Stimulated activated naive CD4-positive, alpha-beta T cell (primary cell): ENCODE measurements at regions not wholly inside any gene's neighbourhood (a gene's known extent, or its start where the extent isn't known, plus 50 kb on each side); places are given as distances from the start of the nearest gene placed in this dataset.
"Not testable (repeated sequence)": the region's sequence is repeated elsewhere in the genome, so short reads cannot be mapped to it uniquely, and the experiment has no call there.

Experiments used
- DNase-seq, 6 experiments: peaks; one replicate each; lab custom pipeline; 2025; lab: John Stamatoyannopoulos, UW

- DNase-seq, result no peak
Observed at GRCh38 chr22:49457946-49458707, 369.5 kb downstream of the BRD1 start.

GRCh38 chr22:49457146-49457545 is 370.5 kb downstream of the BRD1 start:
- DNase-seq, result no peak

- DNase-seq, result no peak
Observed at GRCh38 chr22:49455595-49455994, 372.1 kb downstream of the BRD1 start.

- DNase-seq, result no peak
Observed at GRCh38 chr22:49454726-49455125, 372.9 kb downstream of the BRD1 start.

- DNase-seq, result no peak
Observed at GRCh38 chr22:49453771-49454170, 373.9 kb downstream of the BRD1 start.

- not testable (repeated sequence) for DNase-seq
Observed at GRCh38 chr22:49453019-49453418, 374.7 kb downstream of the BRD1 start.

GRCh38 chr22:49452362-49452946 is 375.2 kb downstream of the BRD1 start:
- no peak for DNase-seq

GRCh38 chr22:49451070-49451840 is 376.4 kb downstream of the BRD1 start:
- DNase-seq, result no peak

- no peak for DNase-seq
Observed at GRCh38 chr22:49450498-49450897, 377.2 kb downstream of the BRD1 start.

GRCh38 chr22:49449811-49450446 is 377.7 kb downstream of the BRD1 start:
- no peak for DNase-seq

GRCh38 chr22:49449377-49449776 is 378.3 kb downstream of the BRD1 start:
- DNase-seq, result no peak

GRCh38 chr22:49448526-49448925 is 379.1 kb downstream of the BRD1 start:
- DNase-seq, result no peak

GRCh38 chr22:49447837-49448236 is 379.8 kb downstream of the BRD1 start:
- DNase-seq, result no peak

- no peak for DNase-seq
Observed at GRCh38 chr22:49446759-49447710, 380.6 kb downstream of the BRD1 start.

GRCh38 chr22:49446145-49446758 is 381.4 kb downstream of the BRD1 start:
- no peak for DNase-seq

- no peak for DNase-seq
Observed at GRCh38 chr22:49444781-49445180, 382.9 kb downstream of the BRD1 start.

- no peak for DNase-seq
Observed at GRCh38 chr22:49440931-49441330, 386.7 kb downstream of the BRD1 start.

GRCh38 chr22:49439373-49439772 is 388.3 kb downstream of the BRD1 start:
- DNase-seq, result no peak

- DNase-seq, result no peak
Observed at GRCh38 chr22:49437956-49438355, 389.7 kb downstream of the BRD1 start.

- no peak for DNase-seq
Observed at GRCh38 chr22:49437356-49437755, 390.3 kb downstream of the BRD1 start.

- no peak for DNase-seq
Observed at GRCh38 chr22:49436056-49436455, 391.6 kb downstream of the BRD1 start.
